NCI-H2196 (cell line): ENCODE measurements at regions not wholly inside any gene's neighbourhood (a gene's known extent, or its start where the extent isn't known, plus 50 kb on each side); places are given as distances from the start of the nearest gene placed in this dataset.
"Not testable (repeated sequence)": the region's sequence is repeated elsewhere in the genome, so short reads cannot be mapped to it uniquely, and the experiment has no call there.

Source experiments
- DNase-seq: peaks from one replicate; lab custom pipeline; 2025; ENCODE audit not compliant: unreplicated experiment; lab: John Stamatoyannopoulos, UW

DNA sequence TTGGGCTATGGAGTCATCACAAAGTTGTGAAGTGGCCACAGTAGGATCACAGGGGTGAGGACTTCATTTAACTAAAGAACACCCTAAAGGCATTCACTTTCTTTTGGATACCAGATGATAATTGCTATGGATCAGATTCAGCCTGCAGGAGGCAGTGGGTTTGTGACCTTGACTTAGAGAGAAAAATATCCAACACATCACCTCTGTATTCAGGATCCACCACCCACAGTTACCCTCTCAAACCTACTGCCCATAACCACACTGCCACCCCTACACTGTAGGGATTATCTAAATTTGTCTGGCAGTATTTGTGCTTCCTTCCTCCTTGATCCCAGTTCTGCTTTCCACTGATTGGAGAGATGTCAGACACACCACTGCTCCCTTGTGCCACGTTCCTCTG lies 269.4 kb downstream of the MYCN start:
- DNase-seq, result no peak

DNA sequence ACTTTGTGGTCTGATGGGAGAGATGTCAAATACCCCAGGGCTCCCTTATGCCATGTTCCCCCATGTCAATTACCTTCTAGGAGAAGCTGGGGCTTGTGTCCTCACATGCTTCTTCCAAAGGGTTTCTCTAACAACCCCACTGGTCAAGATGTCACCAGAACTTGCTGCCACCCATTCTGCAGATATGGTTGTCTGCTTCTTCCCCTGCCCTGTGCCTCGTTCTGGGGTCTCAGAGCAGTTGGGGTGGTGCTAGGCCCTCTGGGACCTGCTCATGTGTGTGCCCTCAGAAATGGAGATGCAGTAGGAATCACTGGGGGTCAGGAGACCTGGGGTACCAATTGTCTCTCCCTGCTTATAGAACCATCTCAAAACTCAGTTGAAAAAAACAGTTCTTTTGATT lies 268.6 kb downstream of the MYCN start:
- no peak for DNase-seq

DNA sequence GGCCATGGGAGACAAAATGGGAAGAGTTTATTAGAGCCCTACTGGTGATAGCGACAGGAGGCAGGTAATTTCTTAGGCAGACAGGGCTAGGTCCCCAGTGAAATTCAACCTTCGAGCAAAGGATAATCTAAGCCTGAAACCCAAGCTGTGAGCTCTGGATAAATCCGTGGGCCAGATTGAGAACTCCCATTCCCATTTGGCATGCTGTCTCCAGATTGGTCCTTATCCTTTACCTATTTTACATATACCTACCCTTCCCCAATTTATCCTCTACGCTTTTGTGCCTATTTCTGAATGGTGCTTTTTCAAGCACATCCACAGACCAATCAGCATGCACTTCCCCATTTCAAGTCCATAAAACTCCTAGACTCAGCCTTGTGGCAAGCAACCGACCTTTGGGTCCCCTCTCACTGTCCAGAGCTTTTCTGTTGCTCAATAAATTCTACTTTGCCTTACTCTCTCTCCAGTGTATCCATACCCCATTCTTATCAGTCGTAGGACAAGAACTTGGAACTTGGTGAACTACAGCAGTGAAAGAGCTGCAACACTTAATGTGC lies 268.0 kb downstream of the MYCN start:
- DNase-seq, result no peak

DNA sequence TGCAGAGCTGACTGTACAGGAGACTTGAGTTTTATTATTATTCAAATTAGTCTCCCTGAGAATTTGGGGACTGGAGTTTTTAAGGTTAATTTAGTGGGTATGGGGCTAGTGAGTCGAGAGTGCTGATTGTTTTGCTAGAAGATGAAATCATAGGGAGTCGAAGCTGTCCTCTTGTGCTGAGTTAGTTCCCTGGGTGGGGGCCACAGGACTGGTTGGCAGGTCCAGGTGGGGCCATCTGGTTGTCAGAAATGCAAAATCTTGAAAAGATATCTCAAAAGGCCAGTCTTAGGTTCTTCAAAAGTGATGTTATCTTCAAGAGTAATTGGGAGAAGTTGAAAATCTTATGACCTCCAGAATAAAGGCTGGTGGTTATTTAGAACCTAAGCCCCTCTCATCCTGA lies 267.3 kb downstream of the MYCN start:
- DNase-seq, result no peak

DNA sequence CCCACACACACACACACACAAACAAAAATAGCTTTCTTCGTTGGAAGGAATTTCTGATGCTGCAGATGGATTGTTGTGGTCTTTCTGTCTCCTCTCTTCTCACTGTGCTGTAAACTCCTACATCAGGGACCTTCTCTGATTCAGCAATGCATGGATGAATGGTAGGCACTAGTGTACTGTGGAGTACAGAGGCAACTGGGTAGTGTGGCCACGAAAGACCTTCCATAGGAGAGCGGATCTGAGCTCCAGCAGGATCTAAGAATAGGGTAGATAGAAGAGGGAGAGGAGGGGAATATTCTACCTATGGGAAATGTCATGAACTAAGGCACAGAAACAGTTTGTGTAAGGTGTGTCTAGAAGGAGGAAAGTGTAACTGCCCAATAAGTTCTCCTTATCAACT lies 266.8 kb downstream of the MYCN start:
- DNase-seq, result no peak

DNA sequence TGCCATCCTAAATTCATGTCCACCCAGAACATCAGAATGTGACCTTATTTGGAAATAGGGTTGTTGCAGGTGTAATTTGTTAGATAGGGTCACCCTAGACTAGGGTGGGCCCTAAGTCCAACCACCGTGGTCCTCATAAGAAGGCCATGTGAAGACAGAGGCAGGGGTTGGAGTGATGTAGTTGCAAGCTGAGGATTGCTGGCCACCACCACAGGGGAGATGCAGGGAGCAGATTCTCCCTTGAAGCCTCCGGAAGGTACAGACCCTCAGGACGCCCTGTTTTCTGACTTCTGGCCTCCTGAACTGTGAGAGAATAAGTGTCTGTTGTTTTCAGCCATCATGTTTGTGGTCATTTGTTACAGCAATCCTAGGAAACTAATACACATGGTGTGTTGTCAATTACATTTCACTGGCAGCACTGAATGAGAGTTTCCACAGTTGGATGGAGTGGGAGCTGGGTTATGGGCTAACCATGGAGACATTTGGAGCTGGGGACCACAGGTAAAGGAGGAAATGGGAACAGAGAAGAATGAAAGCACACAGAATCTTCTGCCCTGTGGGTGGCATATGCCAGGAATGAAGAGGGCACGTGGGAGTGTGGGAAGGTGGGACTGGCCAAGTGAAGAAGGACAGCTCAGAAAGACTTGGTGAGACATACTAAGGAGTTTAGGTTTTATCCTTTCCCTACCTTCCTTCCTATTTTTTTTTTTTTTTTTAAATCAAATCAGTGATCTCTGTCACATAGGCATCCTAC lies 266.0 kb downstream of the MYCN start:
- DNase-seq, result no peak

DNA sequence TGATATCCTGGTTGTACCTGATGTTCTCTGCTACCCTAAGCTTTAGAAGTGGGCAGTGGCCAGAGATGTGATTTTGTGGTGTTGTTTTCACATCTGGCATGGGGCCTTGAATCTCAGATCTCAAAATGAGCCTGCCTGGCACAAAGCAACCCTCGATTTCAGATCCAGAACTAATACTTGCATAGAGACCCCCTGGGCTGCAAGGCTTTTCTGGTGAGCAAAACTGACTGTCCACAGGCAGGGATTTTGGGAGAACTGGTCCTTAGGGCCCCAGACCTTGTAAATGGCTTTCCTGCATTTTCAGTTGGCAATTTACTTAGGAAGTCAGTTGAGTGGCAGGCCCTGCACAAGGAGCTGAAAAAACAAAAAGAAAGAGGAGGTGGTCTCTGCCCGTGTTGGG lies 265.3 kb downstream of the MYCN start:
- DNase-seq, result no peak

DNA sequence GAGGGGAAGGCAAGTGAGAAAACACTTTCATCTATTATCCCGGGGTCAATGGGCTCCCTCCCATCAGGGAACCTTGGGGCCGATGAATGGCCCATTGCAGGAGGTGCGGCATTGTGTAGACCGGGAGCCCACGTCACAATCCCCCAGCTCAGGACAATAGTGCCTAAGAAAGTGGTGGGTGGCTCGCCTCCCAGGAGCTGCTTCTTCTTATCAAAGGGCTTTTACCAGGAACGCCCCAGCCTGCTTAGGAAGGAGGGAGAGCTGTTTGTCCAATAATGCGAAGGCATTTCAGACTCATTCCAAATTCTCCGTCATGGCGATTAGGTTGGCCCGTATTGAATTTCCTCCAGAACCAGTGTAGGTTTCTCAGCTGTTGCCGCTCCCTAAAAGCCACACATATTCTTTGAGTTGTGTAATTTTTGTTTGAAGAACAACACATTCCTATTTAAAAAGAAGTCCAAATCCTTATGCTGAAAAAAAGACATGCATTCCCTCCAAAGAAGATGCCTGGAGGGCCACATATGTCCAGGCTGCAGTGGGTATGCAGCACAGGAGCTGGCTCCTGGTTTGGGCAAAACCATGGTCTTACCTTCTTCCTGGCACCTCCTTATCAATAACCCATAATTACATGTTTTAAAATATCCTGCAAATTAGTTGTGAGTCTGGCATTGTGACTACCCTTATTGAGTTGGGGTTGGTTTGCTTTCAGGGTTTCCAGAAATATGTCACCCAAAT lies 264.7 kb downstream of the MYCN start:
- DNase-seq, result no peak

DNA sequence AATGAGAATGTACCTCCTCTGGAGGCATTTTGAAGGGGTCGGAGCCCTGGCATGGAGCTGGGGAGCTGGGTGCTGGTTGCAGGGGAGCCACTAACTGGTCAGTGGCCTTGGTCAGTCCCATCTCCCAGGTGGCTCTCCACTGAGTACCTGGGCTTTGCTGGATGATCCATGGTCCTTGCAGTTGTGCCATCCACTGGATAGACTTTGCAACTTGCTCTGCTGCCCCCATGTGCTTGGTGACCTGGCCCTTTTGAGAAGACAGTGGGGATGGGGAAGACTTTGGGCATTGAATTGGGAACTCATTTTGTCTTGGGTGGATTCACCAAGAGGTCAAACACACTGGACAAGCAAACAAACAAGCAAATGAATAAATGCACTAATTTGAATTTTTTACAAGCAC lies 263.9 kb downstream of the MYCN start:
- no peak for DNase-seq

DNA sequence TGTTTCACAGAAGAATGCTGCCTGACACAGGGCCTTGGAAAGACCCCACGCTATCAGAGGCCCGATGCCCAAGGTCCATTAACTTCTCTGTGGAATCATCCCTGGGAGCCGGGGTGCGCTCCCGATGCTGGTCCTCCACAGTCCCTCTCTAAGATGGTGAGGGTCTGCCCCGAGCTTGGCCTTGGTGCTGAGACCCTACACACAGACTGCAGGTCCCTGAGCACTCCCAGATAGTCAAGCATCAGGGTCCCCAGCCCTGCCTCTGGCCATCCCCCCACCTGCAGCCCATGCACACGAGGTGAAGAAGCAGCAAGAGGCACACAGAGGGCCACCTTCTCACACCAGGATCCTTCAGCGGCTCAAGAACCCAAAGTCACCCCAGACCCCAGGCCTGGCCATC lies 263.3 kb downstream of the MYCN start:
- DNase-seq, result no peak

DNA sequence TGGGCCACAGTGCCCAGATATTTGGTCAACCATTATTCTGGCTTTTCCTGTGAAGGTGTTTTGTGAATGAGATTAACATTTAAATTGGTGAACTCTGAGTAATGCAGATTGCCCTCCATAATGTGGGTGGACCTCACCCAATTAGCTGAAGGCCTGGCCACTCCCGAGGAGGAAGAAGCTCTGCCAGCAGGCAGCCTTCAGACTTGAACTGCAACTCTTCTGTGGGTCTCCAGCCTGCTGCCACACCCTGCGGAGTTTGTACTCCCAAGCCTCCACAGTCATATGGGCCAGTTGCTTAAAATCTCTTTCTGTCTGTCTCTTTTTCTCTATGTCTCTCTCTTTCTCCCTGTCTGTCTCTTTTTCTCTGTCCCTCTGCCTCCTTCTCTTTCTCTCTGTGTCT lies 262.7 kb downstream of the MYCN start:
- no peak for DNase-seq

DNA sequence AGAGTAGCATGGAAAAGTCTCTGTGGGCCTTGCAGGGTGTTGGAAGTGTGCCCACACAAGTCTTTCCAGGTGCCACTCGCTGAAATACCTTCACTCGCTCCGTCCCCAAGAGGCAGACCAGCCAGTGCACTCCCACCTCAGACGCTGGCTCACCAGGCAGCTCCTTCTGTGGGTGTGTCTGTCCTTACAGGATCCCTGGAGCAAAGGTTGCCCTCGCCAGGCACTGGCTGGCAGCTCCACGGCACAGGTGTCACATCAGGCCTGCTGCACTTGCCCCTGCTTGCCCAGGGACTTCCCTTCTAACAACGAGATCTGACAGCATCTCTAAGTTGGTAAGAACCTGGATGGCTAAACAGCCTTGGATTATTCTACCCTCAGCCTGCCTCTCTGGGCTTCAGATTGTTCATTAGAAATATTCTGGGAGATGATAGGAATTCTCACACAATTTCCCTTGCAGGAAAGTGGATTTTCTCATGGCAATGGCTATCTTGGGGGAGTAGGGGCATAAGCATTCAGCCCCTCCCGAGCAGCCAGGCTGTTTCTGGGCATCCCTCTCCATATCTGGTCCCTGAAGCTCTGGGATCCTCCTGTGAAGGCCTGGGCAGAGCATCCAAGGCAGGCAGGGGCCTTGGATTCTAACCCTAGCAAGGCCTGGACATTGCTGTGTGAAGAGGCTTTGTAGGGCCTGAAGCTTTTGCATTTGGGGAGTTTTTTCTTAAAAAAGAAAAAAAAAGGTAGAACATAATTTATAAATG lies 262.1 kb downstream of the MYCN start:
- no peak for DNase-seq

DNA sequence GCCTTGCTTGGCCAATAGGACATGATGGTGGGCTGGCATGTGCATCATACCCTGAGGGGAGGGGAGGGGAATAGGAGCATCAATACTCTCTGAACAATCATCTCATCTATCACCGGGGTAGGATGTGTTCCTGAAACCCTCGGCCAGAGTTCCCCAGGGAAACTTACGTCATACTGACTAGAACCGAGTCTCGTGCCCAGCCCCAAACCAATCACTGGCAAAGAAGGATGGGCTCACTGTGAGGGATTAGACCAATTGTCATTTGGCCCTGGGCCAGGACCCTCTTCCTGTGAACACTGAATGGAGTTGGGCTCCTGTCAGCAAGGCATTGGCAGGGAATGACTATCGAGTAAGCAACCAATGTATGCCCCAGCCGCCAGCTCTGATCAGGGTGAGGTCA lies 261.5 kb downstream of the MYCN start:
- no peak for DNase-seq

DNA sequence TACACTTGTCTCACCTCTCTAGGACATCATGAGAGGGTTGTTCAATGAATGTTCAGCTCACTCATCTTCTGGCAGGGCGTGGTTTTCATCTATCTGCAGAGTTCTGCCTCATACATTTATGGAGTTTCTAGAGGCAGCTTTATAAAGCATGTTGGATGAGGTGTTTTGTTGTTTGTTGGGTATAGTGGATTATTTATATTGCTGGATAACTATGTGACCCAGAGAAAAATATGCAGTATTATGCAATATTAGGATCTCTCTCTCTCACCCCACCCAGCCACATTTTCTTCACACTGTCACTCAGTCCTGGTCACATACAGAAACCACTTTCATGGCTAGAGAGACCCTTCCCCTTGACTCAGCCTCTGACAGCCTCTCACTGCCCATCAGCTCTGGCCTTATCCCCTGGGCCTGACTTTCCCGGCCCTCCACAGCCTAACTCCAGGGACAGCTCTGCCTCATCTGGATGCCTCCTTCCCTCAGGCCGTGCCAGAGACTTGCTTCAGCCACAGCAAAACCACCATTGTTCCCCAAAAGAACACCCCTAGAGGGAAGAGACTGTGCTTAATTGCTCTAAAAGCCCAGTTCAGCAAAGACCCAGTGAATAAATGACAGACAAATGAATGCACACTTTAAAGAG lies 260.3 kb downstream of the MYCN start:
- DNase-seq, result no peak

DNA sequence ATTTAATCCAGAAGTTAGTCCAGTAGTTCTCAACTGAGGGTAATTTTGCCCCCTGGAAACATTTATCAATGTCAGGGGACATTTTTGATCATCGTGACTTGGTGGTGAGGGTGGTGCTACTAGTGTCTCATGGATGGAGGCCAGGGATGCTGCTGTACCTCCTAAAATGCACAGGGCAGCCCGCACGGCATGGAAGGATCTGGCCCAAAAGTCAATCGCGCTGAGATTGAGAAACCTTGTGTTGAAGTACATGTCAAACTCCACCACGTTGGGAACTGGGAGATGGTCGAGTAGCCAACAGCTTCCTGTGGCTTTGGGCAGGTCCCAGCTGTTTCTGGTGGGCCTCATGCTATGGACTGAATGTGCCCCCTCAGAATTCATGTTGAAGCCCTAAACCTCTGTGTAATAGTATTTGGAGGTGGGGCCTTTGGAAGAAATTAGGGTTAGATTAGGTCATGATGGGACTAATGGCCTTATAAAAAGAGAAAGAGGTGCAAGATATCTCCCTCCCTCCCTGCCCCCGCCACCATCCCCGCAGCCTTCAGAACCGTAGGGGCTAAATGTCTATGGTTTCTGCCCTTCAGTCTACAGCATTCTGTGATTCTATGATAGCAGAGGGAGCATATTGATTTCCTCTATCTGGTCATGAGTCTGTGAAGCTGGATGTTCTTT lies 259.7 kb downstream of the MYCN start:
- no peak for DNase-seq

DNA sequence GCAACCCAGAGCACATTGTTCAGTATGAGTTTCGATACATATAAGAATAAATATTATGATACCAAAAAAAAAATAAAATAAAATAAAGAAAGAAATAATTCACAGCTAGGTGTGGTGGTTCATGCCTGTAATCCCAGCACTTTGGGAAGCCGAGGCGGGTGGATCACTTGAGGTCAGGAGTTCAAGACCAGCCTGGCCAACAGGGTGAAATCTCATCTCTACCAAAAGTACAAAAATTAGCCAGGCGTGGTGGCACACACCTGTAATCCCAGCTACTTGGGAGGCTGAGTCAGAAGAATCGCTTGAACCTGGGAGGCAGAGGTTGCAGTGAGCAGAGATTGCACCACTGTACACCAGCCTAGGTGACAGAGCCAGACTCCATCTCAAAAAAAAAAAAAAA lies 258.9 kb downstream of the MYCN start:
- DNase-seq, result not testable (repeated sequence)

DNA sequence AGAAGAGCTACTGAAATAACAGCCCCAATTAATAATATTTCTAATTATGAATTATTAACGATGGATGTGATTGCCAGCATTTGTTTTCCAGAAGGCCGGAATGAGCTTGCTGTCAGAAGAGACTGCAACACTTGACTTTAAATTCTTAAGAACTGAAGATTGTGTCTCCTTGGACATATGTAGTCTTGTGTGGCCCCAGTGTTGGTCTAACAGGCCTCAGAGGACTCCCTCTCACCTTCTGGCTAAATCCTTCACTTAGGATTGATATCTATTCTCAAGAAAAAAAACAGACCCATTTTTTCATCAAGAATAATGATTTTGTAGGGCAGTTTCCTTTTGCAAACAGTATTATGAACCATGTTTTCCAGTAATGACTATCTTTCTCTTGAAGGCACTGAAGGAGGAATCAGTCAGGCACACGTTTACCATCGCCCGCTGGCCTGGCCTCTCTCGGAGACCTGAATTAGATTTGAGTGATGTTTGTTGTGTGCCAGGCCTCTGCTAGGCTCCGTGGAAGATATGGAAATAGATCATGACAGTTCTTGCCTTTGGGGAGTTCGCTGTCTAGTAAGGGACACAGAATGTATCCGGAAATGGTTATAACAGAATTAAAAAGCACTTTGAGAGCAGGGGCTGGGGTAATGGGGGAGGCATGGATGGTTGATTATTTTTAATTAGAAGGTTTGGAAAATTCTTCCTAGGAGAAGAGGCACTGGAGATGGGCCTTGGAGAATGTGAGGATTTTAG lies 258.0 kb downstream of the MYCN start:
- no peak for DNase-seq

DNA sequence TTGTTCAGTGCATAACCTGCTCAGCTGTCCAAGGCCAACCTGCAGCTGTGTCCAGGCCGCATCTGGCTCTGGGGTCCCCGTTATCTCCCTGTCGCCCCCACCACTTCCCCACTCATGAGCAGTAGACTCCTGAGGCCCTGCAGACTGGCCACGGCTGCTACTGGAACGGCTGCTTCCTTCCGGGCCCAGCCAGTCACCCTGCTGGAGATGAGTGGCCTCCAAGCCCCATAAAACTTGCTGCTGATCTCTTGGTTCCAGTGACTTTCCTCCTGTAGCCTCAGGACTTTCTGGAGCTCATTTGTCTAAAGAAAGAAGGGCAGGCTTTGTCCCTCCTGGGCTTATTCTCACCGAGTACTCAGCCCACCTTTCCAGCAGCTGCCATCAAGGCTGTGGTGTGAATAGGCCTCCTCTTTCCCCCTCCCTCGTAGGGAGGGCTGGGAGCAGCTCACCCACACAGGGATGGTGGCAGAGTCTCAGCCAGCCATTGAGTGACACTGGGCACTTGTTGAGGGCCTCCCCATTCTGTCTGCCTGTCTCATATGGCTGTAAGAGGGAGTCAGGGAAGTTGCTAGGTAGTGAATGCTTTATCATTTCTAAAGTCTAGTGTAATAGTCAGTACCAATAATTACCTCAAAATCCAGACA lies 257.3 kb downstream of the MYCN start:
- no peak for DNase-seq

DNA sequence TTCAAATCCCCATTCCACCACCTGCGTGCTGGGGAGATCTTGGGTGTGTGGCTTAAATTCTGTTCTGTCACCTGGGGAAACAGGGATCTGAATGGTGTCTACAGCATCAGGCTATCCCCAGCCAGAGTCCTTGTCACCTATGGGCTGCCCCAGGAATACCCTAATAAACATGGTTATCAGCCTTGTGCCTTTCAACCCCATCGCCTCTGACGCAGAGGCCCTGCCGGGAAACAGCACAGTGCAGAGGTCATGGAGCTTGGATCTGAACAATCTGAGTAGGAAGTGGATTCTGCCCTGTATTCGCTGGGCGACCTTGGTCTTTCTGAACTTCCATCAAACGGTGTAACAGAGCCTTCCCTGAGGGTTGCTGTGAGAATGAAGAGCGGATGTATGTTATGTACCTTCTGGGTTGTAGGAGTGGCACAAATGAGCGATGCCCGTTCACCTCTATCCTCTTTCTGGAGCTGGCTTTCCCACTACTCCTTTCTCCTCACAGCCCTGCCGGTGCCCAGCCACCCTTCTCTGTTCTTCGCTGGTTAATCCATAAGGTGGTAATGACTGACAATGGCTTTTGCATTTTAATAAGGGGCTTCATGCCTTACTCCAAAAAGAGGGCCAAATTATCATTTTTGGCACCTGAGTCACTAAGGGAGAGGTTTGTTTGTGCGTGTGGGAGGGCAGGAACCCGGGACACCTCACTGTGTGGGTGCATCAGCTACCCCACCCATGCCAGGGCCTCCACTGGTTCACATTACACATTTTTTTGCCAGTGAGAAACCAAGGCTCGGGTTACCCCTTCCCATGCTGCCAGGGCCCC lies 256.5 kb downstream of the MYCN start:
- no peak for DNase-seq
